ENCODE measurements at regions not wholly inside any gene's neighbourhood (a gene's known extent, or its start where the extent isn't known, plus 50 kb on each side); places are given as distances from the start of the nearest gene placed in this dataset.

GRCh38 chr2:211093743-211094303, 537.4 kb downstream of the CPS1 start:
- TF ChIP-seq CTCF (IDR thresholded peaks at IDR 0.05) (no peak), POLR2A (IDR thresholded peaks at IDR 0.05) (no peak), POLR2AphosphoS5 (IDR thresholded peaks at IDR 0.05) (no peak), EP300 (IDR thresholded peaks at IDR 0.05) (no peak)
